Neural progenitor cell (in vitro differentiated cells): ENCODE measurements at regions not wholly inside any gene's neighbourhood (a gene's known extent, or its start where the extent isn't known, plus 50 kb on each side); places are given as distances from the start of the nearest gene placed in this dataset.

Experiments
- DNase-seq: peaks from one replicate; pipeline ENCODE4 v3.0.0-alpha.2; 2016; ENCODE audit warnings: low spot score
- H2AFZ ChIP-seq: fragments of 200-600 bp; sonication (generic); replicated peaks from 2 replicates; pipeline ENCODE4 v1.6.1; 2016; ENCODE audit warnings: antibody characterized with exemption
- H3F3A ChIP-seq: fragments of 200-600 bp; sonication (generic); 2 replicates; pipeline ENCODE4 v1.6.1; 2016; ENCODE audit warnings: antibody characterized with exemption, low read depth
- H3K27ac ChIP-seq: fragments of 200-600 bp; sonication (generic); 2 replicates; pipeline ENCODE4 v1.5.1; 2016; ENCODE audit warnings: mild to moderate bottlenecking
- H3K27me3 ChIP-seq: fragments of 200-600 bp; sonication (generic); 2 replicates; pipeline ENCODE4 v1.6.1; 2016; ENCODE audit warnings: mild to moderate bottlenecking, moderate library complexity
- H3K36me3 ChIP-seq: fragments of 200-600 bp; sonication (generic); 2 replicates; pipeline ENCODE4 v1.5.1; 2016
- H3K4me1 ChIP-seq: fragments of 200-600 bp; sonication (generic); 2 replicates; pipeline ENCODE4 v1.6.1; 2016; ENCODE audit warnings: mixed run types
- H3K4me2 ChIP-seq: fragments of 200-600 bp; sonication (generic); 2 replicates; pipeline ENCODE4 v1.6.1; 2016
- H3K4me3 ChIP-seq: fragments of 200-600 bp; sonication (generic); 2 replicates; pipeline ENCODE4 v1.5.1; 2016
- H3K79me2 ChIP-seq: fragments of 200-600 bp; sonication (generic); 2 replicates; pipeline ENCODE4 v1.6.1; 2016; ENCODE audit warnings: low read depth
- H3K9ac ChIP-seq: fragments of 200-600 bp; sonication (generic); 2 replicates; pipeline ENCODE4 v1.6.1; 2016
- H3K9me3 ChIP-seq: fragments of 200-600 bp; sonication (generic); 2 replicates; pipeline ENCODE4 v1.5.1; 2016; ENCODE audit warnings: low read depth
- H4K20me1 ChIP-seq: fragments of 200-600 bp; sonication (generic); 2 replicates; pipeline ENCODE4 v1.6.1; 2016; ENCODE audit warnings: low read depth
- H3K27ac Mint-ChIP-seq: 3 replicates; pipeline ENCODE4 v1.8.0; 2021; ENCODE audit warnings: mixed read lengths
- H3K27me3 Mint-ChIP-seq: 2 replicates; pipeline ENCODE4 v1.8.0; 2022; ENCODE audit warnings: low read depth, mild to moderate bottlenecking, inconsistent platforms, moderate library complexity, mixed read lengths; ENCODE audit not compliant: insufficient read depth
- H3K36me3 Mint-ChIP-seq: 3 replicates; pipeline ENCODE4 v1.8.0; 2021; ENCODE audit warnings: mixed read lengths
- H3K4me1 Mint-ChIP-seq: 3 replicates; pipeline ENCODE4 v1.8.0; 2021; ENCODE audit warnings: mixed read lengths
- H3K4me3 Mint-ChIP-seq: 3 replicates; pipeline ENCODE4 v1.8.0; 2021; ENCODE audit warnings: mild to moderate bottlenecking, moderate library complexity, mixed read lengths
- H3K9me3 Mint-ChIP-seq: 3 replicates; pipeline ENCODE4 v1.8.0; 2020; ENCODE audit warnings: mixed read lengths
- CTCF ChIP-seq: fragments of 200-600 bp; sonication (generic); IDR thresholded peaks from 2 replicates; pipeline ENCODE4 v1.5.1; 2017; ENCODE audit warnings: antibody characterized with exemption, mild to moderate bottlenecking
- EZH2 ChIP-seq: fragments of 200-600 bp; sonication (generic); IDR thresholded peaks from 2 replicates; pipeline ENCODE4 v1.6.1; 2017; ENCODE audit warnings: antibody characterized with exemption, mild to moderate bottlenecking, moderate library complexity
- EZH2phosphoT487 ChIP-seq: fragments of 200-600 bp; sonication (generic); IDR thresholded peaks from 2 replicates; pipeline ENCODE4 v1.6.1; 2017; ENCODE audit warnings: antibody characterized with exemption

- DNase-seq = no peak
- Histone ChIP-seq H3K9ac (no peak overlapping the region), H3K4me1 (peaks cover 36% of the 10 kb centered on the region), H3K27ac (no peak overlapping the region), H3K79me2 (no peaks in the 10 kb centered on the region), H3K36me3 (no peaks in the 10 kb centered on the region), H4K20me1 (no peaks in the 10 kb centered on the region), H3K9me3 (no peaks in the 10 kb centered on the region), H3K4me2 (peak overlapping the region; percentile 28), H2AFZ (no peak overlapping the region), H3K4me3 (no peak overlapping the region), H3F3A (peaks cover 16% of the 10 kb centered on the region), H3K27me3 (no peaks in the 10 kb centered on the region)
- Mint-ChIP-seq H3K36me3 (no peaks in the 10 kb centered on the region), H3K4me3 (no peak overlapping the region), H3K27ac (peak overlapping the region; percentile 81), H3K27me3 (peaks cover 13% of the 10 kb centered on the region), H3K4me1 (peaks cover 34% of the 10 kb centered on the region), H3K9me3 (no peaks in the 10 kb centered on the region)
- TF ChIP-seq EZH2 (no peak), CTCF (no peak)
These were observed 113.1 kb upstream of the HAAO start for GRCh38 chr2:42905341-42906110.

GRCh38 chr2:42904576-42904876 is 112.1 kb upstream of the HAAO start:
- Mint-ChIP-seq H3K4me1 (peaks cover 34% of the 10 kb centered on the region), H3K4me3 (no peak overlapping the region), H3K36me3 (no peaks in the 10 kb centered on the region), H3K27me3 (peaks cover 13% of the 10 kb centered on the region), H3K9me3 (no peaks in the 10 kb centered on the region), H3K27ac (no peak overlapping the region)
- Histone ChIP-seq H3K36me3 (no peaks in the 10 kb centered on the region), H3K27ac (no peak overlapping the region), H3K79me2 (no peaks in the 10 kb centered on the region), H3K4me2 (no peak overlapping the region), H3K9me3 (no peaks in the 10 kb centered on the region), H3F3A (peaks cover 16% of the 10 kb centered on the region), H3K27me3 (no peaks in the 10 kb centered on the region), H3K4me3 (no peak overlapping the region), H3K4me1 (peaks cover 36% of the 10 kb centered on the region), H2AFZ (no peak overlapping the region), H3K9ac (no peak overlapping the region), H4K20me1 (no peaks in the 10 kb centered on the region)
- DNase-seq = no peak
- TF ChIP-seq CTCF = no peak

GRCh38 chr2:42903821-42904575 is 111.6 kb upstream of the HAAO start:
- peaks cover 34% of the 10 kb centered on the region for H3K4me1 Mint-ChIP-seq
- H3K36me3 Mint-ChIP-seq = no peaks in the 10 kb centered on the region
- H3K79me2 ChIP-seq = no peaks in the 10 kb centered on the region
- H3K27me3 Mint-ChIP-seq = peaks cover 13% of the 10 kb centered on the region
- no peak for DNase-seq
- H3K9me3 ChIP-seq = no peaks in the 10 kb centered on the region
- H3F3A ChIP-seq = peaks cover 16% of the 10 kb centered on the region
- no peak overlapping the region for H3K4me3 Mint-ChIP-seq
- H4K20me1 ChIP-seq = no peaks in the 10 kb centered on the region
- no peak overlapping the region for H3K9ac ChIP-seq
- H3K27ac ChIP-seq = no peak overlapping the region
- H3K4me3 ChIP-seq = no peak overlapping the region
- H3K27ac Mint-ChIP-seq = no peak overlapping the region
- no peak for TF ChIP-seq EZH2phosphoT487
- no peak for TF ChIP-seq EZH2
- no peak for TF ChIP-seq CTCF
- H3K36me3 ChIP-seq = no peaks in the 10 kb centered on the region
- no peaks in the 10 kb centered on the region for H3K27me3 ChIP-seq
- no peak overlapping the region for H2AFZ ChIP-seq
- H3K9me3 Mint-ChIP-seq = no peaks in the 10 kb centered on the region
- no peak overlapping the region for H3K4me2 ChIP-seq
- H3K4me1 ChIP-seq = peaks cover 36% of the 10 kb centered on the region
